IMR-90 (cell line): ENCODE measurements at regions not wholly inside any gene's neighbourhood (a gene's known extent, or its start where the extent isn't known, plus 50 kb on each side); places are given as distances from the start of the nearest gene placed in this dataset.

Experiments
- ATAC-seq: fragments of 200-7000 bp; cut with Tn5 transposase; 2 replicates; pipeline ENCODE4 v1.9.1; 2020; ENCODE audit warnings: low read depth, mild to moderate bottlenecking, moderate library complexity
- BruUV-seq: library from RNA; stranded (reverse); fragments of 400-500 nt; replicated peaks from 2 replicates; lab custom pipeline; 2021; lab: Mats Ljungman, UMichigan
- CTCF ChIA-PET: fragments of 300-600 bp; formaldehyde crosslinking; extraction: SDS; loops from one replicate; lab custom pipeline; 2021; ENCODE audit warnings: antibody characterized with exemption; lab: Yijun Ruan, JAX
- POLR2A ChIA-PET: fragments of 300-600 bp; sonication (Branson Sonifier 250); formaldehyde crosslinking; loops from one replicate; lab custom pipeline; 2022; ENCODE audit warnings: antibody characterized with exemption; ENCODE audit not compliant: unreplicated experiment; lab: Charles Lee
- DNase-seq: peaks from one replicate; pipeline ENCODE4 v3.0.0; 2013
- H2AFZ ChIP-seq: replicated peaks from 2 replicates; pipeline ENCODE3; 2013; ENCODE audit warnings: low read length, mild to moderate bottlenecking; ENCODE audit not compliant: poor library complexity
- H2AK5ac ChIP-seq: 2 replicates; pipeline ENCODE4 v1.6.1; 2013; ENCODE audit warnings: low read depth, low read length, inconsistent platforms
- H2AK9ac ChIP-seq: replicated peaks from 2 replicates; pipeline ENCODE3; 2013; ENCODE audit warnings: mild to moderate bottlenecking, low read depth, low read length, moderate library complexity; ENCODE audit not compliant: poor library complexity
- H2BK120ac ChIP-seq: 2 replicates; pipeline ENCODE4 v1.6.1; 2013; ENCODE audit warnings: low read depth, low read length, inconsistent platforms
- H2BK15ac ChIP-seq: 3 replicates; pipeline ENCODE4 v1.6.1; 2013; ENCODE audit warnings: low read depth, low read length, inconsistent platforms
- H2BK20ac ChIP-seq: 2 replicates; pipeline ENCODE4 v1.6.1; 2013; ENCODE audit warnings: low read depth, mild to moderate bottlenecking, inconsistent platforms, low read length, moderate library complexity
- H2BK5ac ChIP-seq: 2 replicates; pipeline ENCODE4 v1.6.1; 2013; ENCODE audit warnings: mild to moderate bottlenecking, low read depth, low read length, inconsistent platforms; ENCODE audit not compliant: poor library complexity, severe bottlenecking
- H3K14ac ChIP-seq: replicated peaks from 2 replicates; pipeline ENCODE4 v1.6.1; 2013; ENCODE audit warnings: low read depth, low read length, inconsistent platforms
- H3K18ac ChIP-seq: 2 replicates; pipeline ENCODE4 v1.6.1; 2013; ENCODE audit warnings: low read depth, low read length, control low read depth
- H3K23ac ChIP-seq: 2 replicates; pipeline ENCODE4 v1.6.1; 2013; ENCODE audit warnings: low read depth, low read length, inconsistent platforms
- H3K27ac ChIP-seq: 2 replicates; pipeline ENCODE4 v1.5.1; 2013; ENCODE audit warnings: mild to moderate bottlenecking, control low read depth, low read length; ENCODE audit not compliant: insufficient read depth
- H3K27me3 ChIP-seq: 2 replicates; pipeline ENCODE4 v1.6.1; 2013; ENCODE audit warnings: low read length; ENCODE audit not compliant: control insufficient read depth, insufficient read depth
- H3K36me3 ChIP-seq: 2 replicates; pipeline ENCODE4 v1.6.1; 2013; ENCODE audit warnings: low read length, mixed read lengths; ENCODE audit not compliant: control insufficient read depth, insufficient read depth
- H3K4ac ChIP-seq: 2 replicates; pipeline ENCODE4 v1.6.1; 2013; ENCODE audit warnings: low read depth, low read length, inconsistent platforms
- H3K4me1 ChIP-seq: 2 replicates; pipeline ENCODE4 v1.6.1; 2013; ENCODE audit warnings: low read length, mixed read lengths; ENCODE audit not compliant: control insufficient read depth, insufficient read depth
- H3K4me2 ChIP-seq: 2 replicates; pipeline ENCODE4 v1.6.1; 2013; ENCODE audit warnings: low read depth, mild to moderate bottlenecking, control low read depth, low read length, moderate library complexity
- H3K4me3 ChIP-seq: 2 replicates; pipeline ENCODE4 v1.5.1; 2013; ENCODE audit warnings: low read depth, mild to moderate bottlenecking, control low read depth, low read length, moderate library complexity; ENCODE audit not compliant: insufficient read depth
- H3K56ac ChIP-seq: 2 replicates; pipeline ENCODE4 v1.6.1; 2013; ENCODE audit warnings: low read length, inconsistent platforms; ENCODE audit not compliant: insufficient read depth; ENCODE audit errors: extremely low read depth
- H3K79me1 ChIP-seq, 2 experiments: 2 replicates each; pipeline ENCODE4 v1.6.1; 2013; ENCODE audit warnings: low read length in 2 of 2, inconsistent platforms in 1 of 2, low read depth in 1 of 2
- H3K9ac ChIP-seq: 2 replicates; pipeline ENCODE4 v1.6.1; 2013; ENCODE audit warnings: low read depth, low read length, control low read depth
- H3K9me1 ChIP-seq: 2 replicates; pipeline ENCODE4 v1.6.1; 2013; ENCODE audit warnings: low read length, inconsistent platforms; ENCODE audit not compliant: insufficient read depth
- H3K9me3 ChIP-seq: 2 replicates; pipeline ENCODE4 v1.6.1; 2013; ENCODE audit warnings: low read length; ENCODE audit not compliant: control insufficient read depth, insufficient read depth
- H4K20me1 ChIP-seq: 2 replicates; pipeline ENCODE4 v1.6.1; 2013; ENCODE audit warnings: low read length, inconsistent platforms; ENCODE audit not compliant: insufficient read depth
- H4K5ac ChIP-seq: 2 replicates; pipeline ENCODE4 v1.6.1; 2013; ENCODE audit warnings: mild to moderate bottlenecking, low read depth, low read length, control low read depth
- H4K8ac ChIP-seq, 2 experiments: 2 replicates each; pipeline ENCODE4 v1.6.1; 2013; ENCODE audit warnings: low read depth in 2 of 2, low read length in 2 of 2, control low read depth in 1 of 2, inconsistent platforms in 1 of 2
- H4K91ac ChIP-seq: 2 replicates; pipeline ENCODE4 v1.6.1; 2013; ENCODE audit warnings: low read depth, low read length, inconsistent platforms; ENCODE audit not compliant: insufficient read depth
- CEBPB ChIP-seq: IDR thresholded peaks from 2 replicates; pipeline ENCODE4 v1.6.1; 2012; ENCODE audit warnings: low read depth, low read length, improper control_type of control experiment
- RAD21 ChIP-seq: IDR thresholded peaks from 2 replicates; pipeline ENCODE4 v1.6.1; 2012; ENCODE audit warnings: low read length, improper control_type of control experiment
- whole genome bisulfite sequencing, 2 experiments: methylation state at CpG; one replicate each; pipeline versions ENCODE4 v1.1.5 to v1.1.7; 2013; ENCODE audit warnings: missing lambda C conversion rate in 2 of 2; ENCODE audit not compliant: insufficient read length in 1 of 2; ENCODE audit errors: extremely low coverage in 2 of 2; 5-methylcytosine and 5-hydroxymethylcytosine counted together
- dilution Hi-C: fragments of 300-500 bp; cut with HindIII; formaldehyde crosslinking; loops from one replicate; pipeline ENCODE4 v1.14.3; 2018; ENCODE audit warnings: low sequenced_read_pairs; ENCODE audit not compliant: unreplicated experiment
- in situ Hi-C: fragments of 300-500 bp; cut with MboI; formaldehyde crosslinking; loops from 3 replicates; pipeline ENCODE4 v1.14.3; 2019; ENCODE audit warnings: low sequenced_read_pairs, inconsistent platforms, mixed read lengths
- intact Hi-C: fragments of 100-400 bp; cut with micrococcal nuclease; formaldehyde crosslinking; loops from 2 replicates; pipeline ENCODE4 v1.10.0; 2022

GRCh38 chr3:191972714-191973398 lies 511.9 kb downstream of the PYDC2 start:
- BruUV-seq: no TSS peak
- ChIA-PET CTCF (no interaction called here), POLR2A (no interaction called here)
- Histone ChIP-seq H3K36me3 (no peaks in the 10 kb centered on the region), H4K91ac (no peak overlapping the region), H2BK120ac (no peak overlapping the region), H3K9me3 (peaks cover 18% of the 10 kb centered on the region), H3K56ac (no peak overlapping the region), H3K27me3 (no peaks in the 10 kb centered on the region), H3K9ac (no peak overlapping the region), H2BK5ac (no peak overlapping the region), H3K9me1 (no peaks in the 10 kb centered on the region), H4K20me1 (no peaks in the 10 kb centered on the region), H3K14ac (no peak overlapping the region), H2AK9ac (no peak overlapping the region), H2AK5ac (no peak overlapping the region), H4K5ac (no peak overlapping the region), H3K4me2 (no peak overlapping the region), H2BK20ac (no peak overlapping the region), H2AFZ (peak overlapping the region; percentile 14), H3K4me1 (no peaks in the 10 kb centered on the region), H3K79me1 (no peaks in the 10 kb centered on the region), H3K27ac (no peak overlapping the region), H2BK15ac (no peak overlapping the region), H3K23ac (no peak overlapping the region), H4K8ac (no peak overlapping the region), H3K4me3 (no peak overlapping the region), H3K4ac (no peak overlapping the region), H3K18ac (no peak overlapping the region)
- ATAC-seq (no peak), DNase-seq (no peak)
- in situ Hi-C loops (no loop called here), intact Hi-C loops (no loop called here), dilution Hi-C loops (no loop called here)
- no peak for TF ChIP-seq RAD21
- no peak for TF ChIP-seq CEBPB
- WGBS, 2 experiments: 68% methylated on average over 6 of the region's 8 CpGs; no CpG with 5 or more reads in 1 of the 2 experiments
